ENCODE measurements at regions not wholly inside any gene's neighbourhood (a gene's known extent, or its start where the extent isn't known, plus 50 kb on each side); places are given as distances from the start of the nearest gene placed in this dataset.
A peak's percentile ranks its signal among the peaks of the same experiment; 100 is the strongest.

DNA sequence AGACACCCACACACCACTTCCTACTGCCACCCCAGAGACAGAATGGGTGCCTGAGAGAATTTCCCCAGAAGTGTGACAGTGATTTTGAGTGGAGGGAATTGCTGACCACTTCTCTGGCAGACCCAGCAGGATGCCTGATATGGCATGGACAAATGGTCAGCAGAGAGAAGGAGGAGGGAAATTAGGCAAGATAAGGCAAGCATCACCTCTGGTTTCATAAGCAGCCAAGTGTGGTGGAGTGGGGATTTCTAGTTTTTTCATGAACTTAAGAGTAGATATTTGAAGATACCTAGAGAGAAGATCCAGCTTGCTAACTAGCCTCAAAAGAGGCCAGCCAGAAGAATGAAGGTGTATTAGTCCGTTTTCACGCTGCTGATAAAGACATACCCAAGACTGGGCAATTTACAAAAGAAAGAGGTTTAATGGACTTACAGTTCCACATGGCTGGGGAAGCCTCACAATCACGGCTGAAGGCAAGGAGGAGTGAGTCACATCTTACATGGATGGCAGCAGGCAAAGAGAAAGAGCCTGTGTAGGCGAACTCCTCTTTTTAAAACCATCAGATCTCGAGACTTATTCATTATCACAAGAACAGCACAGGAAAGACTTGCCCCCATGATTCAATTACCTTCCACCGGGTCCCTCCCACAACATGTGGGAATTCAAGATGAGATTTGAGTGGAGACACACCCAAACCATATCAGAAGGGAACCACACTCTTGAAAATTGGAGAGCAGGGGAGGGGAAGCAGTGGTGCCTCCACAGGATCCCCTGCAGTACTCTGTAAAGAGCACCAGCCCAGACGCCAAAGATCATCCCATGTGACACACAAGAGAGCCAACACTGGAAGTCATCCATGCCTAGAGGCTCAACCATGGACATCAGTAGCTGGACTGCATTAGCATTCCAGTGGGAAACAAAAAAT lies 64.2 kb downstream of the RBM43 start:
- no peak for DNase-seq

DNA sequence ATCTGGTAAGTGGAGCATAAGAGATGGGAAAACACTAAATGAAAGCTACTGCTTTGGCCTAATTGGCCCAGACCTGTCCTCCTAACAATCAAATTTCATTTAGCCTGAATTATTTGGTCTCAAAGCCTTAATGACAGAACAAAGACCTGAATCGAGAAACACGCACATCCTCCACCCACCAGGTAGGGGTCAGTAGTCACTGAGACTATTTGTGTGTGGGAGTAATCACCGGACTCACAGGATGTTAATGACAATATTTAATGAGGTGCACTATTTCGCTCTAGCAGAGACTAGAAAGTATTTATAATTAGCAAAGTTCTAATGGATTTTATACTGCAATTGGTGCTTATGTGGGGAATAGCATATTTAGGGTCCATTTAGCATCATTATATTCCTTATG lies 68.1 kb downstream of the RBM43 start:
- peak; percentile 19 for DNase-seq

DNA sequence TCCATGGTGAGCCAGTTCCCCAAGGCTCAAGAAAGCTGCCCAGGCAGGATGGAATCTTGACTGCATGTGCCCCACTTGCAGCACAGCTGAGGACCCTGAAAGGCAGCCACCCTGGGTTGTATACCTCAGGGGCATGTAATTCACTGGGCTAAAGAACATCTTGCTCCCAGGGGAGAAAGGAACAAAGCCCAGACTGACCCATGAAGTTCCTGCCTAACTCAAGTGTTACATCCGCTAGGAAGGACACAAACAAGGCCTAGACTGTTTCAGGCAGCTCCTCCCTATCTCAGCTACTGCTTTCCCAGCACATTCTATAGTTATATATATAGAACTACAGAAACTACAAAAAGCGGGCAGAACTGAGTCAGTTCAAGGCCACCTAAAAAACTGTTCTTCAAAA lies 69.0 kb downstream of the RBM43 start:
- no peak for DNase-seq

DNA sequence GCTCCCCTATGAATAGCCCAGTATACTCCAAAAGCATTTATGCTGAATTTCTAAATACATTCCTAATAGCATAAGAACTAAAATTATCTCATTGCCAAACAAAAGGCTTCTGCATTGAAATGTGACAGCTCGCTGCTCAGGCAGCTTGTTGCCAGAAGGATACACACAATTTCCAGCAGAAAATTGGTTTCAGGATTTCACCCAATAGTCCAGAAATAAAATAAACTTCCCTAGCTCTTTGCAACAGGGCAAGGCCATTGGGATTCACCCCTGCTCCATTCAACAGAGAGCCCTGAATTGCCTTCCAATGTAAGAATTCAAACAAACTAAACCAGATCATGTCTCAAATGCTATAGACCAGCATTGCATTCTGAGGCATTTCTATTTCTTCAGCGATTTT lies 70.7 kb downstream of the RBM43 start:
- DNase-seq = no peak

DNA sequence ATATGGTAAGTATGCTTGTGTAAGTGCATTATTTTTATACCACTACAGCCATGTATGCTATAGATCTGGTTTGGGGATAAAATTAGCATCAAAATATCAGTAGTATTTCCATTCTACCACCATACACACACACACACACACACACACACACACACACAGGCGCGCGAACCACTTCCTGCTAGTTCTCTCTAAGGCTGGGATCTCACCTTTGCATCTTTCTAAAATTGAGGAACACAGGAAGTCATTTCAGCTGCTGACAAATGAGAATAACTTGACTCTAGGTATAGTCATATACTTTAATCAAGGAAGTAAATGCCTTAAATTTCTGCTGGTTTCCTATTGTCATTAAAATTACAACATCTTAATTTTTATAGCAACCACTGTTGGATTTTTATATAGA lies 72.5 kb downstream of the RBM43 start:
- no peak for DNase-seq

DNA sequence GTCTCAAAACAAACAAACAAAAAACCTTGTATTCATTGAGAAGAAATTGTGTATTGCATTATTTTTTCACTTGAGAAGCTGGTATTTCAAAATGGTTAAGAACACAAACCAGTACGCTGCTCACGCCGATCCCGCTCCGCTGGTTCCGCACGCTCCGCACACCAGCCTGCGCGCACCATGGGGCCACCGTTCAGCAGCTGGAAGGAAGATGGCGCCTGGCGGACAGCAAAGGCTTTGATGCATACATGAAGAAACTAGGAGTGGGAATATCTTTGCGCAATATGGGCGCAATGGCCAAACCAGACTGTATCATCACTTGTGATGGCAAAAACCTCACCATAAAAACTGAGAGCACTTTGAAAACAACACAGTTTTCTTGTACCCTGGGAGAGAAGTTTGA lies 75.7 kb downstream of the RBM43 start:
- no peak for DNase-seq

DNA sequence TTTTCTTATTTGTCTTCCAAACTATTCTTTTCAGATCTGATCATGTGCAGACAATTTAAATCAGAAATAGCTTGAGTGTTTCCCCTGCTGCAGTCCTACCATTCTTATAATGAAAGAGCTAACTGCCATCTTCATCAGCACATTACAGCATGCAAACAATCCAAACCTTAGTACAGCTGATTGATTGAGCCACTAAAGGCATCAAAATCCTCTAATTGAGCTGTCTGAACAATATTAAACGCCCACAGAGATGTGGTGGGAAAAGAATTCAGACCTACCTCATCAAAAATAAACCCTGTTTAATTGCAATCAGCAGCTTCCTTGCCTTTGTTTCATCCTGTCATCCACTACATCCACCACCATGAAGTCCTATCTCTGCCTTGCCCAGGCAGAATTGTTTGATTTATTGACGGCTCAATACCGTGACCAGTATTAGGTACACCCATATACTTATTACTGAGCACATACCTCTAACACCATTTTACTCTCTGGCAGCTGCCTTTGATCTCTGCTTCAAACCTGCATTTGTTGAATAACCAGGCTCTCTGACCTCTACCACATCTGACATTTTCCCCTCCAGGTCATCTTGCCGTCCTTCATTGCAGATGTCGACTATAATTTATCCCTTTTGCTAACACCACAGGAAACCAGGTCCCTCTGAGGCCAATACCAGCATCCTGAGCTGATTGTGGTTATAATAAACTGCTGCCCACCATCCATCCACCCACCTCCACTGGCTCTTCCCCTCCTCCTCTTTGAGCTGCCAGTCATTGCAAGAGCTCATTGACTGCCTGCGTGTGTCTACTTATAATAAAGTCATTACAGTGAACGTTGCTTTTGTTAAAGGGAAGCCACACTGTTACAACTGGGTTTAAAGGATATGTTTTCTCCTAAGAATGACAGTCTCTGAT lies 78.5 kb downstream of the RBM43 start:
- DNase-seq = no peak

DNA sequence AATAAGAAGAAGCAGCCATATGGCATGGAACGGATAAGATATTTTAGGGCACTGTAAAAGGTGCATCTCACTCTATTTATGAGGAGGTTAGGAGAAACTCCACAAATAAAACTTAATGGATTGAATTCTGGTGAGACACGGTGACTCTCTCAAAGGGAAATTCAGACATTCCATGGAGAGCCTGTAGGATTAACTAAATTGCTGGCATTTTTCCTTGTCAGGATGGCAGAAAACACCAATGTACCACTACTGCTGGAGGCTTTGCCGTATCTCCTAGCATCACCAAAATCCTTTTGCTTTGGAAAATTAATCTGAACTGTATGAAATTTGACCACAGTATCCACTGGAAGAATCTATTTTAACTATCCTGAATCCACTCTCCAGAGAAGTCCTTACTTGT lies 79.3 kb downstream of the RBM43 start:
- no peak for DNase-seq

DNA sequence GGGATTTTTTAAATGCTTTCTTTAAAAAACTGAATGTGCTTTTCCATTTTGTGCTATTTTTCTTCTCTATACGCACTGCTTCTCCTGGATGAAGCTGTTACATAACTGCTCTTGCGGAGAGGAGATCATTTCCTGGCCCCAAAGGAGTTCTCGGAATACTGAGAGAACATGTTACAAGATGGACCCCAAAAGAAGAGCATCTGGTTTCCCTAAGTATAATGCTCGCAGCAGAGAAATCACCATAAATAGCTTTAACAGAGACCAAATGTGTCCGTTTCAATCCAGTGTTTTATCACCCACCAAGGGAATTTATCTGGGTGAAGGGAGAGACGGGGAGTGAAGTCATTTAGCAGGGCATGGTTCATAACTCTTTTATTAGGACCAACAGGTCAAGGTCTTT lies 80.1 kb downstream of the RBM43 start:
- no peak for DNase-seq

DNA sequence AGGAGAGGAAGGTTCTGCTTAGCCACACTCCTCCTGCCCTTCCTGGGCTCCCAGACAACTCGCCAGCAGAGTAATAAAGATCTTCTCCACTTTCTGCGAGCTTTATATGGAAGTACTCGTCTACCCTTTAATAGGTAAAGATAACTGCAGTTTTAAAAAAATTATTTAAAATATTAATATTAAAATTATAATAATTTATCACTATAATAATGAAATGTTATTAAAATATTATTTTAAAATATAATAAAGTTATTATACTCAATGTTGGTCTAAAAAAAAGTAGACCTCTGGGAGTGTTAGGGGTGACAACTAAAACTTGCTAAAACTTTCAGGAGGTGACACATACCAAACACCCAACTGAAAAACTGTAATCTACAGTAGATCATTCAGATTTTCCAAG lies 81.5 kb downstream of the RBM43 start:
- no peak for DNase-seq

DNA sequence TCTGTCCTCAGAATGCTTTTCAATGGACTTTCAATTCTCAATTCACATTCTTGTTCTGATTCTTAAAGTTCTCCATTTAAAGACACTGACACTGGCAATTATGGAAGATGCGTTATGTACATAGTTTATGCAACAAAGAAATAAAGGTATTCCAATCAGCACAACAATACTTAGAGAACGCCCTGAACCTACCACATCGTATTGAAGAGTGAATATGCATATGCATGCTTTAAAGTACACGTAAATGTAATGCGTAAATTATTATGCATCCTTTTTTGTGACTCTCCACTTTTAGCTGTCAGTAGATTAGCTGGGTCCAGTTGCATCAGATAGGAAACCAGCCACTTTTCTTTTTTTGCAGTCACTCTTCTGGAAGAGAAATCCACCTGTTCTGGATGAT lies 83.5 kb downstream of the RBM43 start:
- no peak for DNase-seq

DNA sequence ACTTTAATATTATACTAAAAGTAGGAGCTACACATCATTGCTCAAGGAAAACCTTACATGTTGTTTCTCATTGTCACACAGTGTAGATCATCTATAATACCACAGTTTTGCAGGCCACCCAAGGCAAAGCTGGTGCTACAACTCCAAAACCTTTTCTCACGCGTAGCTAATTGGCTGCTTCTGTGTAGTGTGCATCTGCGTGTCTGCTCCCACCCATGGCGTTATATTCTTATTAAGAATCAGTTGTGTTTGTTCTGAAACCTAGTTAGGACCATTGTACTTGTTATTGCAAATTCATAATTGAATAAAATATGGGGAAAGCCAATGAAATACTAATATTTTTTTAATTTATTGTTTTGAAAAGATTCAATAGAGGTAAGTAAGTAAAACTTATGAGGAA lies 83.9 kb downstream of the RBM43 start:
- DNase-seq = no peak

DNA sequence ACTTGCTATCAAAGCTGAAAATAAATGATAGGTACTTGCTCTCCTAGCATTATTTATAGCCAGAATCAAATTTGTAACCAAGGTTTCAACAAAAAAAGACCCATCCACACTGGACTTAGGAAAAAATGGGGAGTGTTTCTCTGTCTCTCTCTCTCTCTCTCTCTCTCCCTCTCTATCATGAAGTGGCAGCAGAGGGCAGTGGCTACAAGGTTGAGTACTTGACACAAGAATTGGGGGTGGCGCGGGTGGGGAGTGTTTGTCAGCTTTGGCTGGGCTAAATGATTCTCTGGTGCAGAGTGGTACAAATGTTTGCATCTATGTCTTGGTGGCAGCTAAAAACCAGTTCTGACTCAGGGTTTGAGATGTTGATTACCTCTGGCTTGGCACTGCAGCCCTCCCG lies 85.0 kb downstream of the RBM43 start:
- peak; percentile 8 for DNase-seq

DNA sequence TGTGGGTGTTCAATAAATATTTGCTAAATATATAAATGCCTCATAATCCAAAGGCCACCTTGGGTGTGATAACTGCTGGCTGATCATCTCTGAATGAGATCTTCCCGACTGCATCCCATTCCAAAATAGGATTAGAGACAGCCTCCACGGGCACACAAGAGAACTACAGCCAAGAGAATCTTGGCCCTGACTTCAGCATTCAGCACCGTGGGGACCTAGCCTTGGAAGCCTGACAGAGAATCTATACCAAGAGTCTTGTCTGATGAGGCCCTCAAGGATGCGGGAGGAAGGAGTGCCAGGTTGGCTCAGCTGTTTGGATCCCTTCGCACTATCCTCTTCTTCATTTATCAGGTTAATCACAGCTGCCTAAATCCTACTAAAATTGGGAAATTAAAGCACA lies 85.8 kb downstream of the RBM43 start:
- DNase-seq = peak; percentile 39

DNA sequence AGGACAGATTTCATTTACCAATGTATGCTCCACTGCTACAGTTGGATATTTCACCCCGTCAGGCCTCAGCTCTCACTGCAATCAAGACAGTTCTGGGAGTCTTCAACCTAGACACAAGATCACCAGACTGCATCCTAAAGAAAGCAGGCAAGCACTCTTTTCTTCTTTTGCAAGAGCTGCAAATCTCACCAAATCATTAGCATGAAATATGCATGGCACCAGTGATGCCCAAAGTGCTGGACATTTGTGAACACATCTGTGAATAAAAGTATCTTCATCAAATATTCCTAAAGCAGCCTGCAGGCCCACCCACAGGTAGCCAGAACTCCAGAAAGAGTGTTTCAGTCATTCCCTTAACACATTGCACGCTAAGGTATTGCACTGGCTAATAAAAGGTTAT lies 87.5 kb downstream of the RBM43 start:
- no peak for DNase-seq

DNA sequence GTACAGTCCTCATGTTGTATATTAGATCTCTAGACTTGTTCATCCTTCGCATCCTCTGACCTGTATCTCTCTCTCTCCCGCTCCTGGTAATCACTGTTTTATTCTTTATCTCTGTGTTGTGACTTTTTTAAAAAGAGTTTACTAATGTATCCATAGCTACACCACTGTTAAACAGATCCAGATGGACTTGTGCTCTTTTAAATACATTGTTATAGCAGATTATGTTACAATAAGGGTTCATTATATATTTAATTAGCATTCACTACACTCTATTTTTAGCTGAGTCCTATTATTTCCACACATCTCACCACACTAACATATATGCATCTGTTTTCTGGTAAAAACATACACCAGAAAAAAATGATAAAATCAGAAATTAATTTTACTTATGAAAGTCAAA lies 90.5 kb downstream of the RBM43 start:
- DNase-seq = no peak

DNA sequence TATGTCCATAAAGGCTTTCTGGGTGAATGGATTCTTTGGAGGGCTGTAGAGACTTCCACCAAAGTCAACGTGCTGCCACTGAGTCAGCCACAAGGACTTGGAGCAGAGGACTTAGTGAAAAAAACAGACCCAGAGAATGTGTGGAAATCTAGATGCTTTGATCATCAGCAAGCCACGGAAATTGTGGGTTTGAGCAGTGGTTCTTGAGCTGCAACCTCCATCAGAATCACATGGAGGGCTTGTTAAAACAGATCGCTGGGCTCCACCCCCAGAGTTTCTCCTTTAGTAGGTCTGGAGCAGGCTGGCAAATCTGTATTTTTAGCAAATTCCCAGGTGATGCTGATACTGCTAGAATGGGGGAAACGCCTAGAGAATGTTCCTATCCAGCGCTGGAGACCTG lies 95.3 kb downstream of the RBM43 start:
- no peak for DNase-seq

DNA sequence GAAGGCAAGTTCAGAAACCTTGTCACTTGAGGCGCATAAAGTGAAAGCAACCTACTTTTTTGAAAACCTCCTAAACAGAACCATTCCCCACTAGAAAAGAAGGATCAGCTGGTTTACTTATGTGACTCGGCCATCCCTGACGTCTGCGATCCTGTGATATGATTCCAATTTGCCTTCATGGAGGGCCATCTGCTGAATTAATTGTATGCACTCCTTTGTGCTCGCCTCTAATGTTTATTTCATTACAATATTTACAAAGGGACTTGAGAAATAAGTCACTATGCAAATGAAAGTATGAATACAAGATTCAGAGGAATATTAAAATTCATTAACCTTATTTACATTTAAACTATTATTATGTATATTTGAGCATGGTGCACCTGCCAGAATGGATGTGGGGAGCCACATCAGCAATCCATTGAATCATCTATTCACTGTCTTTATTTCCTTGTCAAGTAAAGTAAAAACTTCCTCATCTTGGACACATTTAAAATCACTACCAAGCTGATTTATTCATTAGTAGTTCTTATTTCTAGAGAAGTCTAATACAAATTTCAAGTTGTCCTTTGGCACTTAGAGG lies 96.5 kb downstream of the RBM43 start:
- no peak for DNase-seq

DNA sequence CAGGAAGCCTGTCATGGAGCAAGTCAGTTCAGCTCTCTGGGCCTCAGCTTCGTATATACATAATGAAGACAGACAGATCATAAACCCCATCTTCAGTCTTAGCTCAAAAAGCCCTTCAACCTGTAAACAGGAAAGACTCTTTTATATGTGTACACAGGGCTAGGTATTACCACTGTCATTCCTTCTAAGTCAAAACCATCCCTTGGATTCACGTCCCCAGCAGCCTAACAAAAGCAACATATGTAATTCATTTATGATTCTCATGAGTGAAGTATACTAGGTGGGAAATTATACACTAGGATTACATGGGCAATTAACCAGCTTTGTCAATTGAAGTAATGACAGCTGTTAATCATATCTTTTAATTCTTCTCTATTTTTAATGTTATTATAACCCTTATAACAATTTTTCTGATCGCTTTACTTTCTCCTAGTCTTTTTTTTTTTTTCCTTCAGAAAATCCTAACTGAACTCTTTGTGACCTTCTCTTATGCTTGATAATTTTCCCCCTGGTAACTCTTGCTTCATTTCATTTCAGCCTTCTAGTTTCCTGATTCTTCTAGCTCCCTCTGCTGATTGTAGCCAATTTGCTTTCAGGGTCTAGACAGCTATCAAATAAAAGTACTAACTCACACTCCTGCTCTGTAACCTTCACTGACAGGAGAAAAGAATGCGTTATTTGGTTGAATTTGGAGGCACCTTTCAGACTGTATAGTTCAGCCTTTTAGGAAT lies 99.7 kb downstream of the RBM43 start:
- DNase-seq = peak; percentile 7

DNA sequence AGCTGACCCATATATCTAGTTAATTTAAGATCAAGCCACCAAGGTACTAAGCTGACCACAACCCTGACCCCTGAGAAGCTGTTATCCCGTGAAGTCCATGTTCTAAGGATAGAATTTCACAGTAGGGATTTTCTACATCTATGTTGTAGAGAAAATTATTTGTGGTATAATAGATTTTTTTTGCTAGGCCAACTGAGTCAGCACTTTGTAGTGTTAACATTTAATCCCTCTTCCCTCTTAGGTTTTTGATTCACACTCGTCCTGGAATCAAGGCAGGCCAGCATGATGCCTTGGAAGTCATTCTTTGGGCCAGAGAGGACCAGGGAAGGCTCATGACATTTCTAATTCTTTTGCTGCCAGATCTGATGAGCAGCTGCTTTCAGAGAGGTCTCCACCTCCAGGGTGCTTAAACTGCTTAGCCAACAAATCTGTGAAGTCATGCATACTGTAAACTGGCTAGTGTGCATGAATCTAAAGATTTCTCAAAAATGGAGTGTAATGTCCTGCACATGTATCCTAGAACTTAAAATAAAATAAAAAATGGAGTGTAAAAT lies 102.5 kb downstream of the RBM43 start:
- peak; percentile 19 for DNase-seq

DNA sequence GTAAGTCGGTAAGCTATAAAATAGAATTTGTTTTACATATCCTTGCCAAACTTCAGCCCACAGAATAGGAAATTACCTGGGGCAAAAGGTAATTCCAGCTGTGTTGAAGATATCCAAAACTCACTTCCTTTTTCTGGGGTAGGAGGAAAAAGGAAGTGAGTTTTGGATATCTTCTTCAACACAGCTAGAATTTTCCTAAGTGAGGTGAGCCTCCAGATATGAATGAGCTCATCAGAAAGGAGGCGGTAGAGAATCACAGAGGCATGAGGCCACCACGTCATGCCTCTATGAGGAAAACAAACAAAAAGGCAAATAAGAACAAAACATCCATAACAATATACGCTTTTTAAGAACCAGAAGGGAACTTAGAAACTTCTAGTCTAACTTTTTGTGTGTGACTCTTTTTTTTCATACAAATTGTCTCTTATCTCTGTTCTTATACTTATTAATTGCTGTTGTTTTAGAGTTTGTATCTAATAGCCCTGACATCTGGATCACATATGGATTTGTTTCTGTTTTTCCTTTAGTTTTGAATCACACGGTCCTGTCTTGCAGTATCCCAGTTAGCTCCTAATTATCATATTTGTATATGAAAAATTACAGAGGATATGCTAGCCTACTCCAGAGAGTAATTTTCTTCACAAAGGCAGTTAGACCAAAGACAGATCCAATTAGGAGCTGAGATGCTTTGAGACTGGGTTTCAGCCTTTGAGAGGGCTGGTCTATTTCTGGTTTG lies 104.5 kb downstream of the RBM43 start:
- peak; percentile 27 for DNase-seq

DNA sequence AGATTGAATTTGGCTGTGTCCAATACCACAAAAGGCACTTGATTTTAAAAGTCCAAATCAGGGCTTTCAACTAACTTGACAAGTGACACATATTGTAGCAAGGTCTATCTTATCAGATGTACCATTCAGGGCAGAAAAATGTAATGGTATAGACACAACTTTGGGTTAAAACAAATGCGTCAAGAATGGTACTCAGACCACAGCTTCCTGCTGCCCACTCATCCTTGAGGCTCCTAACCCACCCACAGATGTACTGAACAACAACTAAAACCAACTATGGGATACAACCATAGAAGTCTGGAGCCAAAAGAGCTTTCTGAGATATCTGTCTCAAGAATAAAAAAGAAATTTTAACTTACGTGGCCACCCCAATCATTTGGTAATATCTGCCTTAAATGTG lies 105.2 kb downstream of the RBM43 start:
- no peak for DNase-seq

Measured in NCI-H82 (cell line).